ENCODE measurements at regions not wholly inside any gene's neighbourhood (a gene's known extent, or its start where the extent isn't known, plus 50 kb on each side); places are given as distances from the start of the nearest gene placed in this dataset.

GRCh38 chr1:170307426-170307825 lies 161.7 kb downstream of the NTMT2 start:
- intact Hi-C loops (cut with DNase I): no loop called here
- WGBS (ENCODE audit: insufficient coverage, low coverage, low lambda C conversion rate, missing lambda C conversion rate): 67% methylated on average over 1 of the region's 1 CpG
- ATAC-seq: no peak

GRCh38 chr1:170309389-170310013 lies 163.7 kb downstream of the NTMT2 start:
- ATAC-seq (no peak), DNase-seq (no peak)
- Histone ChIP-seq H3K36me3 (no peaks in the 10 kb centered on the region), H3K9me3 (no peaks in the 10 kb centered on the region), H3K4me1 (no peaks in the 10 kb centered on the region), H3K4me3 (no peak overlapping the region), H3K27ac (no peak overlapping the region), H3K27me3 (no peaks in the 10 kb centered on the region)
- WGBS (ENCODE audit: insufficient coverage, low coverage, low lambda C conversion rate, missing lambda C conversion rate): 55% methylated on average over 7 of the region's 10 CpGs
- intact Hi-C loops (cut with DNase I): no loop called here
- no peak for TF ChIP-seq CTCF (IDR thresholded peaks at IDR 0.05)
- TF ChIP-seq POLR2A (IDR thresholded peaks at IDR 0.05): no peak

More at GRCh38 chr1:170307426-170307825, 161.7 kb downstream of the NTMT2 start:
- Histone ChIP-seq H3K27me3 (no peaks in the 10 kb centered on the region), H3K27ac (no peak overlapping the region), H3K36me3 (no peaks in the 10 kb centered on the region), H3K9me3 (no peaks in the 10 kb centered on the region), H3K4me1 (no peaks in the 10 kb centered on the region), H3K4me3 (no peak overlapping the region)
- no peak for DNase-seq
- TF ChIP-seq POLR2A (IDR thresholded peaks at IDR 0.05): no peak
- no peak for TF ChIP-seq CTCF (IDR thresholded peaks at IDR 0.05)

- H3K4me1 ChIP-seq: no peaks in the 10 kb centered on the region
- TF ChIP-seq POLR2A (IDR thresholded peaks at IDR 0.05): no peak
- no peak for TF ChIP-seq CTCF (IDR thresholded peaks at IDR 0.05)
- intact Hi-C loops (cut with DNase I): no loop called here
- H3K27me3 ChIP-seq: no peaks in the 10 kb centered on the region
- H3K27ac ChIP-seq: no peak overlapping the region
- no peaks in the 10 kb centered on the region for H3K9me3 ChIP-seq
- DNase-seq: no peak
- WGBS (ENCODE audit: insufficient coverage, low coverage, low lambda C conversion rate, missing lambda C conversion rate): 44% methylated on average over 1 of the region's 1 CpG
- ATAC-seq: no peak
- no peak overlapping the region for H3K4me3 ChIP-seq
- no peaks in the 10 kb centered on the region for H3K36me3 ChIP-seq
Observed at GRCh38 chr1:170310014-170310405, 164.3 kb downstream of the NTMT2 start.

- DNase-seq (no peak), ATAC-seq (no peak)
- H3K36me3 ChIP-seq: no peaks in the 10 kb centered on the region
- H3K4me3 ChIP-seq: no peak overlapping the region
- intact Hi-C loops (cut with DNase I): no loop called here
- no peaks in the 10 kb centered on the region for H3K27me3 ChIP-seq
- H3K4me1 ChIP-seq: no peaks in the 10 kb centered on the region
- H3K9me3 ChIP-seq: no peaks in the 10 kb centered on the region
- no peak for TF ChIP-seq CTCF (IDR thresholded peaks at IDR 0.05)
- 33% methylated on average over 1 of the region's 1 CpG for WGBS (ENCODE audit: insufficient coverage, low coverage, low lambda C conversion rate, missing lambda C conversion rate)
- H3K27ac ChIP-seq: no peak overlapping the region
Observed at GRCh38 chr1:170310951-170311350, 165.2 kb downstream of the NTMT2 start.

GRCh38 chr1:170313306-170313705 lies 167.5 kb downstream of the NTMT2 start:
- Histone ChIP-seq H3K27ac (no peak overlapping the region), H3K27me3 (no peaks in the 10 kb centered on the region), H3K36me3 (no peaks in the 10 kb centered on the region), H3K4me3 (no peak overlapping the region), H3K4me1 (no peaks in the 10 kb centered on the region), H3K9me3 (no peaks in the 10 kb centered on the region)
- WGBS (ENCODE audit: insufficient coverage, low coverage, low lambda C conversion rate, missing lambda C conversion rate): 75% methylated on average over 3 of the region's 3 CpGs
- ATAC-seq (no peak), DNase-seq (no peak)
- TF ChIP-seq CTCF (IDR thresholded peaks at IDR 0.05) (no peak), POLR2A (IDR thresholded peaks at IDR 0.05) (no peak)
- intact Hi-C loops (cut with DNase I): no loop called here

All from right lobe of liver (tissue), 6 donors.